ENCODE measurements at regions not wholly inside any gene's neighbourhood (a gene's known extent, or its start where the extent isn't known, plus 50 kb on each side); places are given as distances from the start of the nearest gene placed in this dataset.

- intact Hi-C loops (cut with DNase I) = no loop called here
- H3K36me3 ChIP-seq (replicated peaks in 1 of 2) = no peaks in the 10 kb centered on the region
- no peaks in the 10 kb centered on the region for H3K27me3 ChIP-seq
- H3K4me1 ChIP-seq (replicated peaks in 1 of 2) = no peaks in the 10 kb centered on the region
- no peak overlapping the region for H3K27ac ChIP-seq
- no peak for TF ChIP-seq POLR2A (IDR thresholded peaks at IDR 0.05)
- TF ChIP-seq CTCF (IDR thresholded peaks at IDR 0.05) = no peak
- no peak for DNase-seq
- peaks cover 0 to 7% (median 0%) of the 10 kb centered on the region in 3 donors for H3K9me3 ChIP-seq (replicated peaks in 1 of 3)
- no peak overlapping the region for H3K4me3 ChIP-seq
- 65 to 73% (median 69%) methylated on average over 4 of the region's 4 CpGs for WGBS, 4 donors
Observed at GRCh38 chr4:11847167-11847566, 418.5 kb upstream of the HS3ST1 start.

GRCh38 chr4:11843927-11844326, 415.2 kb upstream of the HS3ST1 start:
- 12 to 30% (median 23%) methylated on average over 4 of the region's 4 CpGs for WGBS, 4 donors
- no peak for DNase-seq
- Histone ChIP-seq H3K4me3 (no peak overlapping the region), H3K27ac (no peak overlapping the region), H3K27me3 (no peaks in the 10 kb centered on the region), H3K9me3 (replicated peaks in 1 of 3) (no peaks in the 10 kb centered on the region), H3K36me3 (replicated peaks in 1 of 2) (no peaks in the 10 kb centered on the region), H3K4me1 (replicated peaks in 1 of 2) (no peaks in the 10 kb centered on the region)
- no peak for TF ChIP-seq POLR2A (IDR thresholded peaks at IDR 0.05)
- no peak for TF ChIP-seq CTCF (IDR thresholded peaks at IDR 0.05)
- intact Hi-C loops (cut with DNase I) = no loop called here

- Histone ChIP-seq H3K4me1 (replicated peaks in 1 of 2) (no peaks in the 10 kb centered on the region), H3K27me3 (no peaks in the 10 kb centered on the region), H3K36me3 (replicated peaks in 1 of 2) (no peaks in the 10 kb centered on the region), H3K9me3 (replicated peaks in 1 of 3) (no peaks in the 10 kb centered on the region), H3K4me3 (no peak overlapping the region), H3K27ac (no peak overlapping the region)
- intact Hi-C loops (cut with DNase I) = no loop called here
- no peak for TF ChIP-seq CTCF (IDR thresholded peaks at IDR 0.05)
- TF ChIP-seq POLR2A (IDR thresholded peaks at IDR 0.05) = no peak
- DNase-seq = no peak
- WGBS, 4 donors = 34 to 47% (median 37%) methylated on average over 1 of the region's 1 CpG
Observed at GRCh38 chr4:11843340-11843739, 414.6 kb upstream of the HS3ST1 start.

GRCh38 chr4:11842620-11843263, 414.0 kb upstream of the HS3ST1 start:
- Histone ChIP-seq H3K27ac (no peak overlapping the region), H3K4me1 (replicated peaks in 1 of 2) (no peaks in the 10 kb centered on the region), H3K27me3 (no peaks in the 10 kb centered on the region), H3K9me3 (replicated peaks in 1 of 3) (no peaks in the 10 kb centered on the region), H3K4me3 (no peak overlapping the region), H3K36me3 (replicated peaks in 1 of 2) (no peaks in the 10 kb centered on the region)
- WGBS, 4 donors = 95 to 100% (median 97%) methylated on average over 1 of the region's 1 CpG
- no peak for DNase-seq
- TF ChIP-seq CTCF (IDR thresholded peaks at IDR 0.05) (no peak), POLR2A (IDR thresholded peaks at IDR 0.05) (no peak)
- intact Hi-C loops (cut with DNase I) = no loop called here
